HL-60 (cell line): ENCODE measurements at regions not wholly inside any gene's neighbourhood (a gene's known extent, or its start where the extent isn't known, plus 50 kb on each side); places are given as distances from the start of the nearest gene placed in this dataset.

Experiments
- DNase-seq, 2 experiments: peaks; one replicate each; pipeline ENCODE4 v3.0.0-alpha.2; 2010 to 2020; ENCODE audit warnings: low read depth in 1 of 2, low spot score in 1 of 2
- H3K27ac ChIP-seq: fragments of 250-450 bp; sonication (Bioruptor Pico); replicated peaks from 2 replicates; pipeline ENCODE4 v1.5.1; 2020; ENCODE audit warnings: mild to moderate bottlenecking, moderate library complexity
- H3K27me3 ChIP-seq: fragments of 250-450 bp; sonication (Bioruptor Pico); 2 replicates; pipeline ENCODE4 v1.5.1; 2021; ENCODE audit warnings: mild to moderate bottlenecking, moderate library complexity; ENCODE audit not compliant: insufficient read depth, poor library complexity, severe bottlenecking
- H3K4me3 ChIP-seq: replicated peaks from 2 replicates; pipeline ENCODE4 v1.5.1; 2011; ENCODE audit warnings: mild to moderate bottlenecking, control low read depth, low read length; ENCODE audit not compliant: insufficient read depth
- GABPA ChIP-seq: IDR thresholded peaks from 2 replicates; pipeline ENCODE4 v1.6.1; 2012; ENCODE audit warnings: low read depth
- POLR2AphosphoS5 ChIP-seq: IDR thresholded peaks from 2 replicates; pipeline ENCODE4 v1.6.1; 2012; ENCODE audit warnings: low read depth
- SPI1 ChIP-seq: IDR thresholded peaks from 2 replicates; pipeline ENCODE4 v1.6.1; 2012; ENCODE audit warnings: low read depth, mild to moderate bottlenecking, borderline replicate concordance
- TF ChIP-seq, protein P1 (sequence below): IDR thresholded peaks from one replicate; pipeline ENCODE4 v1.5.1; 2011; ENCODE audit warnings: low read length, control low read depth, inconsistent platforms; ENCODE audit not compliant: insufficient read depth
- TF ChIP-seq, protein P2 (sequence below): IDR thresholded peaks from 2 replicates; pipeline ENCODE4 v1.6.1; 2012; ENCODE audit warnings: low read depth; ENCODE audit not compliant: insufficient replicate concordance

DNA sequence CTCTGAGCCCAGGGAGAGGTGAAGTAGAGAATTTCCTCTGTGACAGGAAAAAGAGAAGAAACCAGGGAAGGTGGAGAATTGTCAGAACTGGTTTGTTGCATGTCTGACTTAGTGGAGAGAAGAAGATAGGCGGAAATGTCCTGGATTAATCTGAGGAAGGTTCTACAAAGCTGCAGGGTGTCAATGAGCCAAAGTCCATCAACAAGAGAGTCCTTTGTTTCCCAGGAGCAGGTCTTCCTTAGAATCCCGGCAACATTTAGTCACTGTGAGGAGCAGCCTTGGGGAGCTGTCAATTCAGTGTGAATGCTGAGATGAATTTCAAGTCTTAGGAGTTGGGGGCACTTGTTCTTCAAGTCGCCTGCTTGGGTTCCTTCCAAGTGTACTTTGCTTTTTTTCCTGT, 88.4 kb upstream of the CELF4 start:
- TF ChIP-seq GABPA: no peak
- TF ChIP-seq, protein P1, sequence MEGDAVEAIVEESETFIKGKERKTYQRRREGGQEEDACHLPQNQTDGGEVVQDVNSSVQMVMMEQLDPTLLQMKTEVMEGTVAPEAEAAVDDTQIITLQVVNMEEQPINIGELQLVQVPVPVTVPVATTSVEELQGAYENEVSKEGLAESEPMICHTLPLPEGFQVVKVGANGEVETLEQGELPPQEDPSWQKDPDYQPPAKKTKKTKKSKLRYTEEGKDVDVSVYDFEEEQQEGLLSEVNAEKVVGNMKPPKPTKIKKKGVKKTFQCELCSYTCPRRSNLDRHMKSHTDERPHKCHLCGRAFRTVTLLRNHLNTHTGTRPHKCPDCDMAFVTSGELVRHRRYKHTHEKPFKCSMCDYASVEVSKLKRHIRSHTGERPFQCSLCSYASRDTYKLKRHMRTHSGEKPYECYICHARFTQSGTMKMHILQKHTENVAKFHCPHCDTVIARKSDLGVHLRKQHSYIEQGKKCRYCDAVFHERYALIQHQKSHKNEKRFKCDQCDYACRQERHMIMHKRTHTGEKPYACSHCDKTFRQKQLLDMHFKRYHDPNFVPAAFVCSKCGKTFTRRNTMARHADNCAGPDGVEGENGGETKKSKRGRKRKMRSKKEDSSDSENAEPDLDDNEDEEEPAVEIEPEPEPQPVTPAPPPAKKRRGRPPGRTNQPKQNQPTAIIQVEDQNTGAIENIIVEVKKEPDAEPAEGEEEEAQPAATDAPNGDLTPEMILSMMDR: no peak
- TF ChIP-seq SPI1: no peak
- TF ChIP-seq, protein P2, sequence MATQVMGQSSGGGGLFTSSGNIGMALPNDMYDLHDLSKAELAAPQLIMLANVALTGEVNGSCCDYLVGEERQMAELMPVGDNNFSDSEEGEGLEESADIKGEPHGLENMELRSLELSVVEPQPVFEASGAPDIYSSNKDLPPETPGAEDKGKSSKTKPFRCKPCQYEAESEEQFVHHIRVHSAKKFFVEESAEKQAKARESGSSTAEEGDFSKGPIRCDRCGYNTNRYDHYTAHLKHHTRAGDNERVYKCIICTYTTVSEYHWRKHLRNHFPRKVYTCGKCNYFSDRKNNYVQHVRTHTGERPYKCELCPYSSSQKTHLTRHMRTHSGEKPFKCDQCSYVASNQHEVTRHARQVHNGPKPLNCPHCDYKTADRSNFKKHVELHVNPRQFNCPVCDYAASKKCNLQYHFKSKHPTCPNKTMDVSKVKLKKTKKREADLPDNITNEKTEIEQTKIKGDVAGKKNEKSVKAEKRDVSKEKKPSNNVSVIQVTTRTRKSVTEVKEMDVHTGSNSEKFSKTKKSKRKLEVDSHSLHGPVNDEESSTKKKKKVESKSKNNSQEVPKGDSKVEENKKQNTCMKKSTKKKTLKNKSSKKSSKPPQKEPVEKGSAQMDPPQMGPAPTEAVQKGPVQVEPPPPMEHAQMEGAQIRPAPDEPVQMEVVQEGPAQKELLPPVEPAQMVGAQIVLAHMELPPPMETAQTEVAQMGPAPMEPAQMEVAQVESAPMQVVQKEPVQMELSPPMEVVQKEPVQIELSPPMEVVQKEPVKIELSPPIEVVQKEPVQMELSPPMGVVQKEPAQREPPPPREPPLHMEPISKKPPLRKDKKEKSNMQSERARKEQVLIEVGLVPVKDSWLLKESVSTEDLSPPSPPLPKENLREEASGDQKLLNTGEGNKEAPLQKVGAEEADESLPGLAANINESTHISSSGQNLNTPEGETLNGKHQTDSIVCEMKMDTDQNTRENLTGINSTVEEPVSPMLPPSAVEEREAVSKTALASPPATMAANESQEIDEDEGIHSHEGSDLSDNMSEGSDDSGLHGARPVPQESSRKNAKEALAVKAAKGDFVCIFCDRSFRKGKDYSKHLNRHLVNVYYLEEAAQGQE: no peak
- no peak for TF ChIP-seq POLR2AphosphoS5
- Histone ChIP-seq H3K4me3 (no peak overlapping the region), H3K27me3 (no peaks in the 10 kb centered on the region), H3K27ac (no peak overlapping the region)
- no peak for DNase-seq

GRCh38 chr18:37653618-37654017, 88.0 kb upstream of the CELF4 start:
- DNase-seq: no peak
- H3K27me3 ChIP-seq: no peaks in the 10 kb centered on the region
- no peak overlapping the region for H3K27ac ChIP-seq
- H3K4me3 ChIP-seq: no peak overlapping the region
- TF ChIP-seq SPI1 (no peak), GABPA (no peak), POLR2AphosphoS5 (no peak)
- TF ChIP-seq, protein P1: no peak
- TF ChIP-seq, protein P2: no peak

DNA sequence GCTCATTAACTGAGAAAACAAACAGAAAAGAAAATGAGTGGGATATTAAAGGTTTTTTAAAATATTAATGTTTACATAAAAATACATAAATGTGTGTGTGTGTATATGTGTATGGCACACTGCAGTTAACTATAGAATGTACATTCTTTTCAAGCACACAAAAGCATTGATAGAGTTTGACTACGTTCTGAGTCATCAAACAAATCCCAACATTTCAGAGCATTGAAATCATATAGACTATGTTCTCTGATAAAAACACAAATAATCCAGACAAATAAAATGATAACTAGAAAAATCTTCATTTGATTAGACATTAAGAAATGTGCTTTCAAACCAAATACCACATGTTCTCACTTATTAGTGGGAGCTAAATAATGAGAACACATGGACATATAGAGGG, 84.3 kb upstream of the CELF4 start:
- no peaks in the 10 kb centered on the region for H3K27me3 ChIP-seq
- H3K4me3 ChIP-seq: no peak overlapping the region
- DNase-seq: no peak
- H3K27ac ChIP-seq: no peak overlapping the region
- TF ChIP-seq POLR2AphosphoS5: no peak
- TF ChIP-seq, protein P2: no peak
- TF ChIP-seq, protein P1: no peak
- TF ChIP-seq SPI1: no peak
- no peak for TF ChIP-seq GABPA
